Upper lobe of left lung (tissue), 4 donors: ENCODE measurements at regions not wholly inside any gene's neighbourhood (a gene's known extent, or its start where the extent isn't known, plus 50 kb on each side); places are given as distances from the start of the nearest gene placed in this dataset.

Source experiments
- EP300 ChIP-seq, 4 donors: sonication (generic); formaldehyde crosslinking; IDR thresholded peaks; one replicate each; pipeline ENCODE4 v1.5.1; 2017; ENCODE audit warnings: antibody characterized with exemption in 4 of 4, control low read depth in 2 of 4
- POLR2A ChIP-seq, 4 donors: fragments of 450-650 bp; IDR thresholded peaks; one replicate each; pipeline ENCODE4 v1.5.1; 2016 to 2017; ENCODE audit warnings: antibody characterized with exemption in 4 of 4, mild to moderate bottlenecking in 2 of 4
- POLR2AphosphoS5 ChIP-seq, 2 donors: sonication (generic); formaldehyde crosslinking; IDR thresholded peaks; one replicate each; pipeline ENCODE4 v1.5.1; 2017; ENCODE audit warnings: antibody characterized with exemption in 2 of 2
- TF ChIP-seq, protein P1 (sequence below), 6 experiments: fragments of 450-650 bp in 4 of 6; fragments of 200-600 bp in 2 of 6; sonication (generic) in 2 of 6; IDR thresholded peaks; one replicate each; pipeline ENCODE4 v1.5.1; 2016 to 2019; ENCODE audit warnings: antibody characterized with exemption in 6 of 6

DNA sequence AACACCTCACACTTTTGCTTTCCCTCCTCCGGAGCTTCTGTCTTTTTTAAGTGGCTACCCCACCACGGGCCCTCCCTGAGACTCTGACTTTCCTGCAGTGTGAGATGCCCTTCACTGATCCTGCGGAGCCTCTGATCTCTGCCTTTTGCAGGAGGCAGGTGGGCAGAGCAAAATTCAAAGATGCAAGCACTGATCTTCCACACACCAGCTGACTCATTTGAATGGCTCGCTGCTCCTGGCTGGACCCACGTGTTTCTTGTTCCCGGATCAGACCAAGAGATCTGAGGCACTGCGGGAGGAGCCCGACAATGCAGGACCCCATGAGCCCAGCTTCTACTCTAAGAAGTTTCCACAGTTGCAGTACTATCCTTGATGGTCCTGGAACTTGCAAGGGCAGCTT lies 1607.9 kb upstream of the TENM3 start:
- TF ChIP-seq, protein P1, sequence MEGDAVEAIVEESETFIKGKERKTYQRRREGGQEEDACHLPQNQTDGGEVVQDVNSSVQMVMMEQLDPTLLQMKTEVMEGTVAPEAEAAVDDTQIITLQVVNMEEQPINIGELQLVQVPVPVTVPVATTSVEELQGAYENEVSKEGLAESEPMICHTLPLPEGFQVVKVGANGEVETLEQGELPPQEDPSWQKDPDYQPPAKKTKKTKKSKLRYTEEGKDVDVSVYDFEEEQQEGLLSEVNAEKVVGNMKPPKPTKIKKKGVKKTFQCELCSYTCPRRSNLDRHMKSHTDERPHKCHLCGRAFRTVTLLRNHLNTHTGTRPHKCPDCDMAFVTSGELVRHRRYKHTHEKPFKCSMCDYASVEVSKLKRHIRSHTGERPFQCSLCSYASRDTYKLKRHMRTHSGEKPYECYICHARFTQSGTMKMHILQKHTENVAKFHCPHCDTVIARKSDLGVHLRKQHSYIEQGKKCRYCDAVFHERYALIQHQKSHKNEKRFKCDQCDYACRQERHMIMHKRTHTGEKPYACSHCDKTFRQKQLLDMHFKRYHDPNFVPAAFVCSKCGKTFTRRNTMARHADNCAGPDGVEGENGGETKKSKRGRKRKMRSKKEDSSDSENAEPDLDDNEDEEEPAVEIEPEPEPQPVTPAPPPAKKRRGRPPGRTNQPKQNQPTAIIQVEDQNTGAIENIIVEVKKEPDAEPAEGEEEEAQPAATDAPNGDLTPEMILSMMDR (IDR thresholded peaks at IDR 0.05), result no peak
- no peak for TF ChIP-seq POLR2A (IDR thresholded peaks at IDR 0.05)
- TF ChIP-seq POLR2AphosphoS5 (IDR thresholded peaks at IDR 0.05), result no peak
- TF ChIP-seq EP300 (IDR thresholded peaks at IDR 0.05), result no peak
